ENCODE measurements at regions not wholly inside any gene's neighbourhood (a gene's known extent, or its start where the extent isn't known, plus 50 kb on each side); places are given as distances from the start of the nearest gene placed in this dataset.
"Not testable (repeated sequence)": the region's sequence is repeated elsewhere in the genome, so short reads cannot be mapped to it uniquely, and the experiment has no call there.

DNA sequence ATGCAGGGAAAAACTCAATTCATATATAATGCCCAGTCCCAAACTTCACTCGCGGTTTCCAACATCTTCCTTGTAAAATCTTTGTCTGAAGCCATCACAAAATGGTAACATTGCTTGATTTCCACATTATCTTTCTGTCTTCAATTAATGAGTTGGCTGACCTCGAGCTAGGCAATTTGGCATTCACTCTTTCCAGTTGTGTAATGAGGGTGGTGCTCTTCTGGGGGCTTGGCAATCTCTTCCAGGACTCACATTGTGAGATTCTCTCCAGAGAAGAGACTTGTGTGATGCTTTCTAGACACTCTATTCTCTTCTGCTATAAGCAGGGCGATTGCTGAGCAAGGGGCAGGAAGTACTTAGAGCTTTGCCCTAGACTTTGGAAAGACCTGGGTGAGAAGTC is 179.5 kb downstream of the JCAD start:
- DNase-seq: no peak

DNA sequence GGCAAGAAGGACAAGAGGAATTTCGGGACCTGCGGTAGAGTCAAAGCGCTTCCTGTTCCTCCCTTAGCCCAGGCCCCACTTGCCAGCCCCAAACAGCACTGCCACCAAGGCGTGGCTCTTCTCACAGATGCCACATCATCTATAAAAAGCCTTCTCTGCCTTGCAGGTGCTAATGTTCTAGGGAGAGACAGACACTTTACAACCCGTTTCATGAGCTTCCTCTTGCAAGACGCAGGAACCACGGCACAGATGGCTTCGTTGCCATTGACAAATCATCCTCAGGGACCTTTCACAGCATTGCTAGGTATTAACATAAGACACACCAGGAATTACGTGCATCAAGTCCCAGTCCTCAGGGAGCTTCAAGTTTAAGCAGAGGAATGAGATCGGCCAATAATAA is 180.9 kb downstream of the JCAD start:
- DNase-seq: no peak

DNA sequence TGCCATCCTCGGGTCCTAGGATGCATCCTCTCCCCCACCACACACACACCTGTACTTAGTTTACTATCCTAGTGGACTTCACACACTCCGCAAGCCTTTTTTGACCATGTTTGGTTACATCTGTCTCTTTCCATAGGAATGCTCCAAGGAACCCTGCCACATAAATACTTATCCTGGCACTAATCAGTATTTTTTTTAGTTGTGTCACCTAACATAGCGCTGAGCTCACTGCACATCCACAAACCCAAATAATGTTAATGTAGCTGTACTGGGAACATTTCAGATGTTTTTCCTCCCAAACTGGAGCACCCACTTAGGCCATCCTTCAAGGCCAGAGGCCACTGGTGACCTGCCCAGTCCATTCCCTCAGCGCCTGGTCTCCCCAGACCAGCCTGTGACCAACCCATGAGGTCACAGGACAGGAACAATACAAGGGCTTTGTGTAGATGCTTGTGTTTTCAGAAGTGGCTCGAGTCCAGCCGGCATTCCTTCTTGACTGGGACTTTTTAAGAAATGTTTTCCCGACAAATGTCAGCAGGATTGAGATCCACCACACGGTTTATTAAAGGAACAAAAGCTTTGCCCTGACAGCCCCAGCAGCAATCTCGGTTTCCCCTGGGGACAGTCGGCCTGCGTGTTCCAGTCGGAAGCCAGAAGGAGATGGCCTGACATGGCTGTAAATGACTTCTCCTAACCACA is 181.4 kb downstream of the JCAD start:
- DNase-seq: no peak

DNA sequence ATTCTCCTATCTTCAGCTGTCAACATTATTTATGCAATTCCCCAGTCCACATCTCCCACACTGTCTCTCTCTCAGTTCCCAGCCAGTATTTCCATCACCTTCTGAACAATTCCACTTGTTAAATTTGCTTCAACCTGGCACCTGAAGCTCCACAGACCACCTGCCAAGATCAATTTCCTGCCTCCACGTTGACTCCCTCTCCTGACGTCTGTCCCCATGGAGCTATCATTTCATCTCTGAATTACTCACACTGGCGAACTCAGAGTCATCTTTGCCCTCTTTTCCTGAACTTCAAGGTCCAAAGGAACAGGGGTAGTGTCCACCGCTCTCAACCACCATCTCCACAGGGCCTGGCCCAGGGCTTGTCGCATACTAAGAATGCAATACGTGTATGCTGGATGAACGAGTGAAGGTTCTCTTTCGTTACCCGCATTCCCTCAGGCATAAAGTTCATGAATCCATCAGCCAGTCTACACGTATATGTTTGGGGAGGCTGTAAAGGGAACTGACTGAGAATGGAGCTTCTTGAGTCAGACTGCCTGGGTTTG is 183.3 kb downstream of the JCAD start:
- DNase-seq: no peak

DNA sequence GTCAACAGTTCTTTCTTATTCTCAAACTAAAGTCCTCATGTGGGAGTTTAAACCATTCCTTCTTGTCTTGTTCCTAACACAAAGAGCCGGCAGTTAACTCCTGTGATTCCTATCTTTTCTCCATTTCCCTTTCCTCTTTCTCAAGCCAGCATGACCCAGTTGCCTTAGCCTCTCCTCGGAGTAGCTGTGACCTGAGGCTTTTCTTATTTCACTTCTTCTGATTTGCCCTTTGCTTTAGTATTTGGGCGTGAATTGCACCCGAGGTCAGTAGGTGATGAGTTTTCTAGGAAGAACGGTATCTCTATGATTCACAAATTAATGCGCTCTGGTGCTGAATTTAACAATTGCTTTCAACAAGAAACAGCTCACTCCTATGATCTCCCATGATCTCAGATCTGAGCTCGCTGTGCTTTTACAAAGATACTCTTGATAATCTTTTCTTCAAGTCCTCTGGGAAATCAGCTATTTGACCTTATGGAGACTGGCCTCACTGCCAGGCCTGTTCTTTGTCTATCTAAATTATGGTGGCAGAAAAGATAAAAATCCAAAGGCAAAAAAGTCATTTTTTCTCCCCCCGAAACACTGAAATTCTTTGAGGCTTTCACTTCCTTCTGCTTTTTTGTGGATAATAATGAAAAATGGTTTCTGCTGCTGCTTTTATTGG is 184.6 kb downstream of the JCAD start:
- no peak for DNase-seq

DNA sequence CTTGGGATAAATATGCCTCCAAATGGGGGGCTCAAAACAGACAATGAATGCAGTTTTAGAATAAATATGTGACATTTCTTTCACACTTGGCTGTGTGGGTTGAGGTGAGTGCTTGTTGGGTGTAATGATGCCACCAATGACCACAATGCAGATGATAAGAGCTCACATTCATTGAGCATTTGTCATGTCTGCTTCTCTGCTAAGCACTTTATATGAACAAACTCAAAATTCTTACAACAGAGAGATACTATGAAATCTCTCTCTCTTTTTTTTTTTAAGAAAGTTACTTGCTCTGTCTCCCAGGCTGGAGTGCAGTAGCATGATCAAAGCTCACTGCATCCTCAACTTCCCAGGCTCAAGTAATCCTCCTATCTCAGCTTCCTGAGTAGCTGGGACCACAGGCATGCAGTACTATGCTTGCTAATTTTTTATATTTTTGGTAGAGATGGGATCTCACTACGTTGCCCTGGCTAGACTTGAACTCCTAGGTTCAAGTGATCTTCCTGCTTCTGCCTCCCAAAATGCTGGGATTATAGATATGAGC is 185.4 kb downstream of the JCAD start:
- DNase-seq: no peak

DNA sequence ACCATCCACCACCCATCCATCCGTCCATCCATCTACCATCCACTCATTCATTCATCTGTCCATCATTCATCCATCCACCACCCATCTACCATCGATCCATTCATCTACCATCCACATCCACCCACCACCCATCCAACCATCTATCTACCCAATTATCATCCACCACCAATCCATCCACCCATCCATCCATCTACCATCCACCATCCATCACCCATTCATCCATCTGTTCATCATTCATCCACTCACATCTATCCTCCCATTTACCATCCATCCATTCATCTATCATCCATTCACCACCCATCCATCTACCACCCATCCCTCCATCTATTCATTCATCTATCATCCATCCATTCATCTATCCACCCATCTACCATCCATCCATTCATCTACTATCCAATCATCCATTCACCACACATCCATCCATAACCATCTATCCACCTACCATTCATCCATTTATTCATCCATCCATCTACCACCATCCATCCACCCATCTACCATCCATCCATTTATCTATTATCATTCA is 188.8 kb downstream of the JCAD start:
- no peak for DNase-seq

DNA sequence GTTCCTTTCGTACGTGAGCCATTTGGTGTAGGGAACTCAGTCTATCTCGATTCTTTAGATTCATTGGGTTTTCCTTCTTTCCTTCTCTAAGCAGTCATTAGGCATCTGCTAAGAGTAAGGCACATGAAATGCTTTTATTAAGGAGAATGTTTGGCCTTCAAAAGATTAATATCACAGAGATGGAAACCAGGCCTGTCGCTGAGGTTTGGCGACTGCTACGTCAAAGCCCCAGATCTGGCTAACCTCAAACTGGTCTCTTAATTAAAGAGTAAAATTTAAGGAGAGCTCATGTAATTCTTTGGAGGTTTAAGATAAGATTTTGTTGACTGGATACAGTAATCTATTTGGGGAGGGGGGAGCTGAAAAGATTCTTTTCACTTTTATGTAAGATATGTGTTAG is 189.8 kb downstream of the JCAD start:
- no peak for DNase-seq

DNA sequence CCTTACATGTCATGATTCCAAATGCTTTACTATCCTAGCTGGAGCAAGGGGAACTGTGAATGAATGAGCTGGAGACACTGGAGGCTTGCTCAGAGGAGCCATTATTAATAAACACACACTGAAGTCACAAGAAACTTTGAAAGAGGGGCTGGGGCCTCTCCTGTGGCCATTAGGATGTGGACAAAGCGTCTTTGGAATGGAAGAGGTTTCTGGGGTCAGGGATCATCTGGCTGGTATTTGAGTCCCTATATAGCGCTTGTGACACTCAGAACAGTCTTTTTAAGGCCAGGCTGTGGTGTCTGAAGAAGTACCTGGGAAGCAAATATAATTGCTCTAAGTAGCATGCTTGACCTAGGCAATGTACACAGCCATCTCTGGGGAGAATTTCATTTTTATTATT is 193.0 kb downstream of the JCAD start:
- DNase-seq: no peak

DNA sequence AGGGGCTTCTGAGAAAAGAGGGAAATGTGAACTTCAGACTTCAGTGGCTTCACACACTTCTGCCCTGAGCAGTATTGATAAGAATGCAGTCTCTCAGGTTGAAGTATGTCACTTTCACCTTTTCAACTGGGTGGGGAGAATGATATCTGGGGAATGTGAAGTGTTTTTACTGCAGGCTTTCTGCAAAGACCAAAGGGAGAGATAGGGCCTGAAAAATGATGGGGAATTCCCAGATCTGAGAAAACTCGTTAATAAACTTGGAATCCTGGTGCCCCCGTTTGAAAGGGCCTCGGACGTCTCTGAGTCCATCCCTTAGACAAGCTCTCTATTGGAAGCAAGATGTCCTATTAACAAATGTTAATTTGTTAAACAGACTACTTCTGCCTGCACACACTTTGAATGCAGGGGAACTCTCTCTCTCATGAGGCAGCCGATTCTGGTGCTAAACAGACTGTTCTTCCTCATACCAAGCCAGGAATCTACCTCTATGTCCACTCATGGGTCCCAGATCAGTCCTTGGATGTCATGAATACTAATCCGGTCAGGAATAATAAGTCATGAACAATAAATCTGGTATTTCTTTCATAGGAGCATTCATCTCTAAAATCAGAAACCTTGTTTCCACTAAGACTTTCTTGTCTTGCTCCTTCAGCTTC is 193.6 kb downstream of the JCAD start:
- DNase-seq: no peak

DNA sequence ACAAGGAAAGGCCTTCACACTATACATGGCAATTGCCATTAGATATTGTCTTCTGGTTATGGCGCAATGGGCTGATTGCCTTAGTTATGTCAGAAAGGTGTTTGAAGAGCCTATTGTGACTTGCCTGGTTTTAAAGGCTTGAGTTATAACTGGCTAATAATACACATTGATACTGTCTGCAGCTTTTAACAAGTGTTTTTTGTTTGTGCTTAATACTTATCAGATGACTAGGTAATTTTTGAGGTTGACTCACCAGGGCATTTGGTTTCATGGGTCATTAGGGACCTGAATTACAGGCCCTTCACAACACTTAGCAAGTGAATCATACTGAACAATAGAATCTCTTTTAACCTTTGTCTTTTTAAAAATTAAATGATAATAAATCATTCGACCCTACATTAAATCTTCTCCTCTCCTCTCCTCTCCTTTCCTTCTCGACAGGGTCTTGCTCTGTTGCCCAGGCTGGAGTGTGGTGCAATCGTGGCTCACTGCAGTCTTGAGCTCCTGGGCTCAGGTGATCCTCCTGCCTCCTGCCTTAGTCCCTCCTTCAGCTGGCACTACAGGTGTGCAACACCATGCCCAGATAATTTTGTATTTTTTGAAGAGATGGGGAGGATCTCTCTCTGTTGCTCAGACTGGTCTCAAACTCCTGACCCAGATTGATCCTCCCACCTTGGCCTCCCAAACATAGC is 196.3 kb downstream of the JCAD start:
- no peak for DNase-seq

DNA sequence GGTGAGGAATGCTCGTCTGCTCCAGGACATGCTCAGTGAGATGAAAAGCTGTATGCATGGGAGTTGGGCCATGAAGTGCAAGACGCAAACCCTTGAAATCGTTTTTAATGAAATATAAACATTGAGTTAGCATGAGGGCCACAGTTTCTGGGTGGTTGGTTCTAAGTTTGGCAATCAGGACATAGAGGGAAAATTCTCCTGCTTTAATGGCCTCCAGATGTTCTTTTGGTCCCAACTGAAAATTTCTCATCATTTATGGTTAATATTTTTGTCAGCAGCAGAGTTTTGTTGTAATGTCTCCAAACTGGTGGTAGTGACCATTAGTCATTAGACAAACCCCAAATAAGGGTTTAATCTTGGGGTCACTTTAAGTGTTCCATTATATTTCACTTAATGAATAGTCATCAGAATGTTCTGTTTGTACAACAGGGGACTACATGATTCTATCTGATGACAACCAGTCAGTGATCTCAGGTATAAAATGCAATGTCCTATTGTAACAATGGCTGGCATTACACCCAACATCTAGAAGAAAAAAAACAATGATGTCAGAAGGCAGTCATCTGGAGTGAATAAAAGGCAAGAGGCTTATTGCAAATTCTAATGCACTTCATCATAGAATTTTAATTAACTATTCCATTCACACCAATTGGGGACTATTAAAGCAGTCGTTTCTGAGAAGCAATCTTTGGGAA is 197.4 kb downstream of the JCAD start:
- DNase-seq: no peak

DNA sequence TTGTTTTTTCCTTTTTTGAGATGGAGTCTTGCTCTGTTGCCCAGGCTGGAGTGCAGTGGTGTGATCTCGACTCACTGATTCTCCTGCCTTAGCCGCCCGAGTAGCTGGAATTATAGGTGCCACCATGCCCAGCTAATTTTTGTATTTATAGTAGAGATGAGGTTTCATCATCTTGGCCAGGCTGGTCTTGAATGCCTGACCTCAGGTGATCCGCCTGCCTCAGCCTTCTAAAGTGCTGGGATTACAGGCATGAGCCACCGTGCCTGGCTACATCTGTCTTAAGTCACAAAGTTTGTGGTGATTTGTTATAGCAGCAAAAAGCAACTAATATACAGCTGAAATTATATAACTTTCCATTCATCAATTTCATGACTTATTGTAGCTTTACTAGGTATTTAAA is 198.2 kb downstream of the JCAD start:
- DNase-seq: not testable (repeated sequence)

DNA sequence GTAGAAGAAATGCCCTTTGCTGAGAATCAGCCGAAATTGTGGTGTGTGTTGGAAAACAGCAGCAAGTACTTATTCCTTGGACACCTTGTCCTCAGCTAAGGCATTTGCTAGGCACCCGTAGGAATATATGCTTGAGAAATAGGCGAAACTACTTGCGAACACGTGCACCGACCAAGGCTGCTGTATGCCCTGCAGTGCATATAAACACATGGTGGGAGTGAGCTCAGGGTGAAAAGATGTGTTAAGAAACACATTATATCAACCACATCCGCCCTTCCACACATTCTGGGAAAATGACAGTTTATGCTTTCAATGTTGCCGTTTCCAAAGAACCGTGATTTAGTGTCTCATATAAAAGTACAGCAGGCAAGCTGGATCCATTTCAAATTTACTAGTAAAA is 199.2 kb downstream of the JCAD start:
- DNase-seq: no peak

DNA sequence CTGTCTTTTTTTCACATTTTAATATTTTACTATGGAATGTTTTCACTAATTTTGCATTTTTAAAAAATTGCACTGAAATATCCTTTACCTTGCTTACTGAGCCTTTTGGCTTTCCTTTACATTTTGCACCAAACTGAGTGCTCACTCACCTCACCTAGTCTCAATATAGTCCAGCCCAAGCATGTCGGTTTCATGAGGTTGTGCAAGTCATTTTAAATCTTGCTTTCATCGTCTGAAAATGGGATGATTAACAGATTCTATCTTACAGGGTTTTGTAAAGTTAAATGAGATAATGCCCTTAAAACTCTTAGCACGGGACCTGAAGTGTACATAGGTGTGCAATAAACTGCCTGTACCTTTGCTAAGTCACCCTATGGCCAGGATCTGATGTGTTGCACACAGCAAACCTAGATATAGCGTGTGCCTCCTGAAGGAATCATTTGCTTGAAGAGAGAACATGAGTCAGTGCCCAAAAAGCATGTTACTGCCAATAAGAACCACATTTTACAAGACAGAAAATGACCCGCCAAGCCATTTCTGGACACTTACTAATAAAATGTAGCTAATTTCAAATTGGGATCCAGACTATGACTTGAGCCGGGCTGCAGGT is 199.8 kb downstream of the JCAD start:
- DNase-seq: no peak

DNA sequence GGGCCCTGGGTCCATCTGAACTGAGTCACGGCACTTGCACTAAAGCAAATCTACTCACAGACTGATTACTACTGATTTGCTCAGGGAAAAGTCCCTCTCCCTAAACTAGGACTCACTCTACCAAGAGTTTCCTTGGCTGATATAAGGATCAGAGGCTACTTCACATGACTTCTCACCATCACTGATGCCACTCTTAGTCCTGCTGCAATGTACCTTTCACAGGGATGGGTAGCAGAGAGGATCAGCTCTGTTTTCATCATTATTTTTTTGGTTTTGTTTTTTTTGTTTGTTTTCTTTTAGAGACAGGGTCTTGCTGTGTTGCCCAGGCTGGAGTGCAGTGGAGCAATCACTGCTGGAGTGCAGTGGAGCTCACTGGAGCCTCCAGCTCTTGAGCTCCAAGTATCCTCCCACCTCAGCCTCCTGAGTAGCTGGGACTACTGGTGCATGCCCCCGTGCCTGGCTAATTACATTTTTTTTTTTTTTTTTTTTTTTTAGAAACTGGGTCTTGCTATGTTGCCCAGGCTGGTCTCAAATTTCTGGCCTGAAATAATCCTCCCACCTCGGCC is 200.6 kb downstream of the JCAD start:
- no peak for DNase-seq

DNA sequence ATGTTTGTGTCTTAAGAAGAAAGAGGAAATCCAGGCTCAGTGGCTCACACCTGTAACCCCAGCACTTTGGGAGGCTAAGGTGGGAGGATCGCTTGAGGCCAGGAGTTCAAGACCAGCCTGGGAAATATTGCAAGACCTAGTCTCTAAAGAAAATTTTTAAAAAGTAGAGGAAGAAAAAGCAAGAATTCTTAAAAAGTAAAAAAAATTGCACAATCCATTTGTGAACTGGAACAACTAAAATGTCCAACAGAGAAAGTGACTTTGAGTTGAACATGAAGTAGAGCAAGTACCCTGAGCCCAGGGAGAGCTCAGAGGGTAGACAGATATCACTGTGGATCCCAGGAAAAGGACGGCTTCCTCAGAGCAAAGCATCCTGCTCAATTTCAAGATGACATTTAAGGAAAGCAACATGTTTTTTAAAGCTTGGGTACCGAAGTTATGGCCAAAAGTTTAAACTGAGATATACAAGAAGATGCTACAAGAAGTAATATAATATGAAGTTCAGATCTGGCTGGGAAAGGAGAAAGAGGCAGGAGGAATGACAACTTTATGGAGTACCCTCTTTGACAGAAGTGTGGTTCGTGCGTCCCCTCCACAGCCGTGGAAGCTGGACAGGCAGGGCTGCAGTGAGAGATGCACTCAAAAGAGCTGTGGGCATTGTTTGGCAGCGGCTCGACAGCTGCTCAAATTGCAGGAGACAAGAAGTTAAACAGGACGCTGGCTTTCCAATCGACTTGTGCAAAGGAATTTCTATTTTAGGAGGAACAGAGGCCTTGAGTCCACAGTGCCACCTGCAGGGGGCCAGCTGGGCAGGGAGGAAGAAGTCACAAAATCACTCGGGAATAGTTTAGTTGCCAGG is 201.3 kb downstream of the JCAD start:
- DNase-seq: no peak

DNA sequence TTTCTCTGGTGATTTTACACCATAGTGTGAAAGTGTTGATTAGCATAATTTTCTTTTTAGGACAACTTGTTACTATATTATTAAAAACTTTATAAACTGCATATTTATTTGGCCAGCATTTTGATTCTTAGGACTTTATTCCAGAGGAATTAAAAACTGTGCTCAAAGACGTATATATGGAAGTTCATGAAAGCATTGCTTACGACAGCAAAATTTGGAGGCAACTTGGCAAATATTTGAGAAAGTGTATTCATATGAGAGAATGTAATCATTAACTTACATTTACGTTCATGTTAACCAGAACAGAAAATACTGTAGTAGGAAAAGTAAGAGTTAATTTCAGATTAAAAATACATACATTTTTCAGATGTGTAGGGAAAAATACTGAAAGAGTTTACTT is 203.1 kb downstream of the JCAD start:
- DNase-seq: no peak

DNA sequence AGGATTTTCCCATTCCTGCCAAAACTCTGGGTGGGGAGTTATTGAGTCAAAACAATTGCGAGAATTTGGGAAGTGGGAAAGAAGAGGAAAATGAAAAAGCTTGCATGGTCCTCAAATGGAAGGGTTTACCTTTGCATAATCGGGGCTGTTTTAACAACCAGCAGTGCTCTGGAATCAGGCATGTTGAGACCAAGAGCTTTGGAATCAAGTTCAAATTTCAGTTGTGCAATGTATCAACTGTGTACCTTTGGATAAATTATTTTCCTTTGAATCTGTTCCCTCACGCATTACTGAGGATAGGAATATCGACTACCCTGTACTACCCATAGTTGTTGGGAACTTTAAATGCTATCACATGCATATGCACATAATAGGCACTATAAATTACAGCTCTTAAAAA is 205.5 kb downstream of the JCAD start:
- no peak for DNase-seq

DNA sequence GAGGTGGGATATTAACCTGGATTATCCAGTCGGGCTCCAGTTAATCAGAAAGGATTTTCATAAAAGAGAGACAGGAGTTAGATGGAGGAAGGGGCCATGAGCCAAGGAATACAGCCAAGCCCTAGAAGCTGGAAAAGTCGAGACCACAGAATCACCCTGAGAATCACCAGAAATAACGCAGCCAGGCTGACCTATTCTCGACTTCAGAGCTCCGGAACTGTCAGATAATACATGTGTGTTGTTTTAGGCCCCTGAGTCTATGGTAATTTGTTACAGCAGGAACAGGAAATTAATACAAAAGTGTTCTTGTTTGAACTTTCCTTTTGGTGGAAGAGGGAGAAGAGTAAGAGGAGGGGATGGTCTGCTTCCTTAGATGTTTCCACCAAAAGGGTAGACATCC is 208.1 kb downstream of the JCAD start:
- DNase-seq: no peak

Data from T-helper 9 cell (primary cell).